ENCODE measurements at regions not wholly inside any gene's neighbourhood (a gene's known extent, or its start where the extent isn't known, plus 50 kb on each side); places are given as distances from the start of the nearest gene placed in this dataset.
"Not testable (repeated sequence)": the region's sequence is repeated elsewhere in the genome, so short reads cannot be mapped to it uniquely, and the experiment has no call there.

GRCh38 chr12:19625551-19625950 lies 186.3 kb downstream of the AEBP2 start:
- not testable (repeated sequence) for TF ChIP-seq CTCF, POLR2A (IDR thresholded peaks at IDR 0.05)

Data from heart left ventricle (tissue), 13 donors.